ENCODE measurements at regions not wholly inside any gene's neighbourhood (a gene's known extent, or its start where the extent isn't known, plus 50 kb on each side); places are given as distances from the start of the nearest gene placed in this dataset.

GRCh38 chr7:32259931-32260596, 189.9 kb upstream of the PDE1C start:
- no peak for TF ChIP-seq CTCF (IDR thresholded peaks at IDR 0.05; ENCODE audit: low read depth, low read length)
- no peak for TF ChIP-seq POLR2A (IDR thresholded peaks at IDR 0.05; ENCODE audit: extremely low read depth, insufficient read length)
- TF ChIP-seq MYC (IDR thresholded peaks at IDR 0.05; ENCODE audit: low read depth, low read length), result no peak
